Gastrocnemius medialis (tissue), 4 donors: ENCODE measurements at regions not wholly inside any gene's neighbourhood (a gene's known extent, or its start where the extent isn't known, plus 50 kb on each side); places are given as distances from the start of the nearest gene placed in this dataset.

Experiments
- ATAC-seq, 2 donors: fragments of 150-250 bp; one replicate each; pipeline ENCODE4 v1.9.1; 2016
- DNase-seq, 2 donors: peaks; one replicate each; pipeline ENCODE4 v3.0.0-alpha.2; 2019
- H3K27ac ChIP-seq, 4 donors: fragments of 200-600 bp; sonication (generic); 1 replicate in 1 of 4; 2 replicates in 3 of 4; pipeline ENCODE4 v1.5.1; 2016 to 2018; ENCODE audit warnings: mild to moderate bottlenecking in 2 of 4, moderate library complexity in 1 of 4
- H3K27me3 ChIP-seq, 3 donors: fragments of 200-600 bp; sonication (generic) in 2 of 3; 1 replicate in 1 of 3; 2 replicates in 2 of 3; pipeline versions ENCODE4 v1.5.1 to v1.6.0; 2016 to 2019; ENCODE audit warnings: mild to moderate bottlenecking in 1 of 3, moderate library complexity in 1 of 3
- H3K36me3 ChIP-seq, 2 donors: fragments of 200-600 bp; sonication (generic) in 1 of 2; one replicate each; pipeline ENCODE4 v1.5.1; 2017 to 2018
- H3K4me1 ChIP-seq, 2 donors: fragments of 200-600 bp; sonication (generic) in 1 of 2; one replicate each; pipeline ENCODE4 v1.5.1; 2016 to 2017; ENCODE audit warnings: mild to moderate bottlenecking in 2 of 2
- H3K4me3 ChIP-seq, 4 donors: fragments of 200-600 bp; sonication (generic) in 3 of 4; 1 replicate in 1 of 4; 2 replicates in 3 of 4; pipeline ENCODE4 v1.5.1; 2016 to 2019; ENCODE audit warnings: mild to moderate bottlenecking in 2 of 4
- H3K9me3 ChIP-seq, 3 donors: fragments of 200-600 bp; sonication (generic) in 2 of 3; 1 replicate in 1 of 3; 2 replicates in 2 of 3; pipeline ENCODE4 v1.5.1; 2016 to 2019
- POLR2A ChIP-seq, 2 donors: fragments of 450-650 bp; IDR thresholded peaks; one replicate each; pipeline ENCODE4 v1.6.1; 2017; ENCODE audit warnings: antibody characterized with exemption in 2 of 2, mild to moderate bottlenecking in 2 of 2, moderate library complexity in 2 of 2
- in situ Hi-C, 4 donors: fragments of 200-750 bp; cut with MboI; loops; one replicate each; pipeline versions ENCODE4 v1.15.0 to v1.8.0; 2017; ENCODE audit warnings: low sequenced_read_pairs in 4 of 4
- intact Hi-C: fragments of 100-400 bp; cut with DNase I; formaldehyde crosslinking; loops from one replicate; pipeline ENCODE4 v1.15.1; 2023; ENCODE audit warnings: low total_unique reads
- TF ChIP-seq, protein P1 (sequence below), 5 experiments: fragments of 450-650 bp in 3 of 5; fragments of 200-600 bp in 2 of 5; sonication (generic) in 2 of 5; IDR thresholded peaks in 4 of 5; conservative IDR thresholded peaks in 1 of 5; 1 replicate in 4 of 5; 2 replicates in 1 of 5; pipeline ENCODE4 v1.5.1; 2016 to 2019; ENCODE audit warnings: antibody characterized with exemption in 5 of 5, mild to moderate bottlenecking in 3 of 5, moderate library complexity in 3 of 5

DNA sequence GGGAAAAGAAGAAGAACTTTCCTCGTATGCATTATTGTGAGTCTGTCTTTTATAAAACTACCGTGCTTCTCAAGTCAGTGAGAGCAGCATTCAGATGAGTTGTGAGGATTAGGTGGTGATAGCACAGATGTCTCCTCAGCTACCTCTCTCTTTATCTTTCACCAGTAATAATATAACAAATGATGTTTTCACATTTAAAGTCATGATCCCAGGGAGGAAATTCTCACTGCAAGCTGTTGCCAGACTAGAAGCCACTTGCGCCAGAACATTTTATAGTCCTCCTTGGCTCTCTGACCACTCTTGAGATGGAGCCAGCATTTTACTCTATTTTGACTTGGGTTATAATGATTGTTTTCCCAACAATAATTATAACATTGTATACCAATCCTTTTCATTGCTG is 443.1 kb downstream of the AEBP2 start:
- H3K4me1 ChIP-seq, result peaks cover 0 to 5% of the 10 kb centered on the region in 2 donors
- intact Hi-C loops, result no loop called here
- no peak for ATAC-seq
- no peaks in the 10 kb centered on the region for H3K36me3 ChIP-seq
- in situ Hi-C loops, result no loop called here
- no peak for TF ChIP-seq POLR2A (IDR thresholded peaks at IDR 0.05)
- TF ChIP-seq, protein P1, sequence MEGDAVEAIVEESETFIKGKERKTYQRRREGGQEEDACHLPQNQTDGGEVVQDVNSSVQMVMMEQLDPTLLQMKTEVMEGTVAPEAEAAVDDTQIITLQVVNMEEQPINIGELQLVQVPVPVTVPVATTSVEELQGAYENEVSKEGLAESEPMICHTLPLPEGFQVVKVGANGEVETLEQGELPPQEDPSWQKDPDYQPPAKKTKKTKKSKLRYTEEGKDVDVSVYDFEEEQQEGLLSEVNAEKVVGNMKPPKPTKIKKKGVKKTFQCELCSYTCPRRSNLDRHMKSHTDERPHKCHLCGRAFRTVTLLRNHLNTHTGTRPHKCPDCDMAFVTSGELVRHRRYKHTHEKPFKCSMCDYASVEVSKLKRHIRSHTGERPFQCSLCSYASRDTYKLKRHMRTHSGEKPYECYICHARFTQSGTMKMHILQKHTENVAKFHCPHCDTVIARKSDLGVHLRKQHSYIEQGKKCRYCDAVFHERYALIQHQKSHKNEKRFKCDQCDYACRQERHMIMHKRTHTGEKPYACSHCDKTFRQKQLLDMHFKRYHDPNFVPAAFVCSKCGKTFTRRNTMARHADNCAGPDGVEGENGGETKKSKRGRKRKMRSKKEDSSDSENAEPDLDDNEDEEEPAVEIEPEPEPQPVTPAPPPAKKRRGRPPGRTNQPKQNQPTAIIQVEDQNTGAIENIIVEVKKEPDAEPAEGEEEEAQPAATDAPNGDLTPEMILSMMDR (IDR thresholded peaks at IDR 0.05 in 4 of 5, conservative IDR thresholded peaks at IDR 0.05 in 1 of 5), result no peak
- H3K27me3 ChIP-seq, result no peaks in the 10 kb centered on the region
- H3K9me3 ChIP-seq, result no peaks in the 10 kb centered on the region
- DNase-seq, result no peak
- no peak overlapping the region for H3K27ac ChIP-seq
- H3K4me3 ChIP-seq, result no peak overlapping the region

DNA sequence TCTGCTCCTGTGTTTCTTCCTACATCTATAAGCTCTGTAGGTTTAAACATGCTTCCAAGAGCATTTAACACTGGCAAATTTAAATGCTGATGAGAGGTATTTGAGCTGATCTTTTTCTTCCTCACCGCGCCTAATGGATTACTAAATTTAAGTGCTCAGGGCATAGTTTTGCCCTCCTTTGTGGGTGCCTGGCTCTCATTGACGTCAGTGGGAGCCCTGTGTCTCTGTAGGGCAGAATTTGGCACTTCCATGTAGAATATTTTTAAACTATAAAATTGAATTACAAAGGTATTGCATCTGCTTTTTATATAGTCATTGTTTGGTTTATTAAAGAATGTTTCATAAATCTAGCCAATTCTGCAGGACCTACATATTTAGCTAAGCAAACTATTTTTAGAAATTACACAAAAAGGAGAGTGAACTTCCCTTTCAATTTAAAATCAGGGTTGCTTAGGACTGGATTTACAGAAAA is 444.8 kb downstream of the AEBP2 start:
- DNase-seq, result no peak
- Histone ChIP-seq H3K4me3 (no peak overlapping the region), H3K27me3 (no peaks in the 10 kb centered on the region), H3K36me3 (no peaks in the 10 kb centered on the region), H3K9me3 (no peaks in the 10 kb centered on the region), H3K27ac (no peak overlapping the region), H3K4me1 (peaks cover 0 to 5% of the 10 kb centered on the region in 2 donors)
- in situ Hi-C loops, result no loop called here
- ATAC-seq, result no peak
- intact Hi-C loops, result no loop called here
- TF ChIP-seq, protein P1 (IDR thresholded peaks at IDR 0.05 in 4 of 5, conservative IDR thresholded peaks at IDR 0.05 in 1 of 5), result no peak
- no peak for TF ChIP-seq POLR2A (IDR thresholded peaks at IDR 0.05)

DNA sequence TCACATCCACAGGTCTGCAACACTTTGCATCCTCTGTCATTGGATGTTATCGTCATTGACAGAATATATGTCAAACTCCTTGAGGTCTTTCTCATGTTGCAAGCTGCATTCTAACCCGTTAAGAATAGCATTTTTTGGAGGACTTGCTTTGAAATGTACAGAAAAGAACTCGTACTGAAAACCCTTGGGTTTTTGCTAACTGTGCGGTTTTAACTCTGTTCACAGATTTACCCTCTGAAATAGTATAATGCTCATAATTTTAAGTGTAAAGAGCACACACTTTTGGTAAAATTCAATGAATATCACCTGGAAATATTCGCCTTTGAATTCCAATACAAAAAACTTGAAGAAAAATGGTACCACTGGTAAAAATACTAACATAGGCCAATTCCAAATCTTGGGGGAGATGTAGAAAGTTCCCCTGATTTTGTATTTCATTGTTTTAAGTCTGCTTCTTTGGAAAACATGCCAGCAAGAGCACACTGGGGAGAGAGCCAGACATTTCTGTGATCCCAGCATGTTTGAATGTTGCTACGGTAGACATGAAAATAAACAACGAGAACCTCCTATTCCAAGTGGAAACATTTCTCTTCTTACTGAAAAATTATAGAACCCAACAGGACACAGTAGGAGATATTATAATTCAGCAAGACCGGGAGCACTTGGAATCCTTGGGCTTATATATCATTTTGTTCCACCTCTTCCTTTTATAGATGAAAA is 446.0 kb downstream of the AEBP2 start:
- ATAC-seq, result no peak
- no peaks in the 10 kb centered on the region for H3K9me3 ChIP-seq
- DNase-seq, result no peak
- intact Hi-C loops (no loop called here), in situ Hi-C loops (no loop called here)
- H3K27ac ChIP-seq, result no peak overlapping the region
- peaks cover 0 to 5% of the 10 kb centered on the region in 2 donors for H3K4me1 ChIP-seq
- TF ChIP-seq, protein P1 (IDR thresholded peaks at IDR 0.05 in 4 of 5, conservative IDR thresholded peaks at IDR 0.05 in 1 of 5), result no peak
- no peak for TF ChIP-seq POLR2A (IDR thresholded peaks at IDR 0.05)
- no peak overlapping the region for H3K4me3 ChIP-seq
- H3K36me3 ChIP-seq, result no peaks in the 10 kb centered on the region
- H3K27me3 ChIP-seq, result no peaks in the 10 kb centered on the region

- TF ChIP-seq, protein P1 (IDR thresholded peaks at IDR 0.05 in 4 of 5, conservative IDR thresholded peaks at IDR 0.05 in 1 of 5), result no peak
- TF ChIP-seq POLR2A (IDR thresholded peaks at IDR 0.05), result no peak
- no peak for DNase-seq
- Histone ChIP-seq H3K4me3 (no peak overlapping the region), H3K27ac (no peak overlapping the region), H3K36me3 (no peaks in the 10 kb centered on the region), H3K4me1 (peaks cover 0 to 5% of the 10 kb centered on the region in 2 donors), H3K27me3 (no peaks in the 10 kb centered on the region), H3K9me3 (no peaks in the 10 kb centered on the region)
- intact Hi-C loops (no loop called here), in situ Hi-C loops (no loop called here)
- no peak for ATAC-seq
These were observed 446.8 kb downstream of the AEBP2 start for GRCh38 chr12:19886065-19886464.
